ENCODE measurements at regions not wholly inside any gene's neighbourhood (a gene's known extent, or its start where the extent isn't known, plus 50 kb on each side); places are given as distances from the start of the nearest gene placed in this dataset.

DNA sequence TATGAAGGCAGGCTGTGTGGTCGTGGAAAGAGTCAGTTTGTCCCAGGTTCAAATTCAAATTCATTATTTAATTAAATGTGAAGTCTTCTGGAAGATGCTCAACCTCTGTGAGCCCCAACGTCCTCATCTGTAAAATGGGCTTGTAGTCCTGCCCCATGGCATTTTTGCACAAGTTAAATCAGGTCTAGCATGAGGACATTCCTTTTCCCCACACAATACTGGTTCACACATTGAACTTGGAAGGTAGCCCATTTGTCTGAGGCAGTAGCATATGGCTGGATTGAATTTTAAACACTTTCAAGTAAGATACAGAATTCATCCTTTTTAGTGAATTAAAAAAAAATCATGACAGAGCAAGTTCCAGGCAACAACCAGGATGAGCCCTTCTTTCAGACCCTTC is 665.4 kb upstream of the HS6ST1 start:
- TF ChIP-seq, protein P1, sequence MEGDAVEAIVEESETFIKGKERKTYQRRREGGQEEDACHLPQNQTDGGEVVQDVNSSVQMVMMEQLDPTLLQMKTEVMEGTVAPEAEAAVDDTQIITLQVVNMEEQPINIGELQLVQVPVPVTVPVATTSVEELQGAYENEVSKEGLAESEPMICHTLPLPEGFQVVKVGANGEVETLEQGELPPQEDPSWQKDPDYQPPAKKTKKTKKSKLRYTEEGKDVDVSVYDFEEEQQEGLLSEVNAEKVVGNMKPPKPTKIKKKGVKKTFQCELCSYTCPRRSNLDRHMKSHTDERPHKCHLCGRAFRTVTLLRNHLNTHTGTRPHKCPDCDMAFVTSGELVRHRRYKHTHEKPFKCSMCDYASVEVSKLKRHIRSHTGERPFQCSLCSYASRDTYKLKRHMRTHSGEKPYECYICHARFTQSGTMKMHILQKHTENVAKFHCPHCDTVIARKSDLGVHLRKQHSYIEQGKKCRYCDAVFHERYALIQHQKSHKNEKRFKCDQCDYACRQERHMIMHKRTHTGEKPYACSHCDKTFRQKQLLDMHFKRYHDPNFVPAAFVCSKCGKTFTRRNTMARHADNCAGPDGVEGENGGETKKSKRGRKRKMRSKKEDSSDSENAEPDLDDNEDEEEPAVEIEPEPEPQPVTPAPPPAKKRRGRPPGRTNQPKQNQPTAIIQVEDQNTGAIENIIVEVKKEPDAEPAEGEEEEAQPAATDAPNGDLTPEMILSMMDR (IDR thresholded peaks at IDR 0.05; ENCODE audit: partially characterized antibody, unreplicated experiment), result no peak
- peaks cover 7% of the 10 kb centered on the region for H3K4me1 Mint-ChIP-seq (ENCODE audit: low read depth, unreplicated experiment)
- H3K27me3 Mint-ChIP-seq (ENCODE audit: unreplicated experiment), result peaks cover 6% of the 10 kb centered on the region
- H3K9me3 Mint-ChIP-seq (ENCODE audit: unreplicated experiment), result peaks cover 3% of the 10 kb centered on the region
- no peak overlapping the region for H3K27ac Mint-ChIP-seq (ENCODE audit: unreplicated experiment)
- no peak overlapping the region for H3K4me3 Mint-ChIP-seq (ENCODE audit: unreplicated experiment)
- no peaks in the 10 kb centered on the region for H3K36me3 Mint-ChIP-seq (ENCODE audit: unreplicated experiment)
- DNase-seq, result no peak

DNA sequence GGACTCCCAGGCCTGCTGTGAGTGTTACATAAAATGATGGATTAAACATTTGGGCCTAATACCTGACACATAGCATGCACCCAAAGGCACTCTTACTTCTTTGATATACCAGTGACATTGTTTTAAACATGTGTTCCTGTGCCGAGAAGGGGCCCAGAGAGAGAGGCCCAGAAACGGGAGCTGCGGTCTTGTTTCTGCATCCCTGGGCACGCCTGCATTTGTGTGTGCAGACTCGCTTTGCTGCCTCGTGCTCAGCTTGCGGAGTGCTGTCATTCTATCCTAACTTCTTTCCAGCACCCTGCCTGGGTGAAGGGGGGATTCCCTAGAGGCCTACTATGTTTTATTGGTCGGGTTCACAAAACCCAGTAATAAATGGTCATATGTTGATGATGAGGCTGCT is 666.2 kb upstream of the HS6ST1 start:
- Mint-ChIP-seq H3K4me1 (ENCODE audit: low read depth, unreplicated experiment) (peaks cover 7% of the 10 kb centered on the region), H3K27ac (ENCODE audit: unreplicated experiment) (no peak overlapping the region), H3K9me3 (ENCODE audit: unreplicated experiment) (peaks cover 4% of the 10 kb centered on the region), H3K36me3 (ENCODE audit: unreplicated experiment) (no peaks in the 10 kb centered on the region), H3K4me3 (ENCODE audit: unreplicated experiment) (no peak overlapping the region), H3K27me3 (ENCODE audit: unreplicated experiment) (peaks cover 6% of the 10 kb centered on the region)
- DNase-seq, result no peak
- TF ChIP-seq, protein P1 (IDR thresholded peaks at IDR 0.05; ENCODE audit: partially characterized antibody, unreplicated experiment), result no peak

GRCh38 chr2:128986026-128986715 is 667.5 kb upstream of the HS6ST1 start:
- Mint-ChIP-seq H3K4me3 (ENCODE audit: unreplicated experiment) (peak overlapping the region; percentile 22), H3K36me3 (ENCODE audit: unreplicated experiment) (no peaks in the 10 kb centered on the region), H3K27me3 (ENCODE audit: unreplicated experiment) (peaks cover 4% of the 10 kb centered on the region), H3K27ac (ENCODE audit: unreplicated experiment) (no peak overlapping the region), H3K4me1 (ENCODE audit: low read depth, unreplicated experiment) (peaks cover 7% of the 10 kb centered on the region), H3K9me3 (ENCODE audit: unreplicated experiment) (peaks cover 4% of the 10 kb centered on the region)
- DNase-seq, result no peak
- TF ChIP-seq, protein P1 (IDR thresholded peaks at IDR 0.05; ENCODE audit: partially characterized antibody, unreplicated experiment), result no peak

DNA sequence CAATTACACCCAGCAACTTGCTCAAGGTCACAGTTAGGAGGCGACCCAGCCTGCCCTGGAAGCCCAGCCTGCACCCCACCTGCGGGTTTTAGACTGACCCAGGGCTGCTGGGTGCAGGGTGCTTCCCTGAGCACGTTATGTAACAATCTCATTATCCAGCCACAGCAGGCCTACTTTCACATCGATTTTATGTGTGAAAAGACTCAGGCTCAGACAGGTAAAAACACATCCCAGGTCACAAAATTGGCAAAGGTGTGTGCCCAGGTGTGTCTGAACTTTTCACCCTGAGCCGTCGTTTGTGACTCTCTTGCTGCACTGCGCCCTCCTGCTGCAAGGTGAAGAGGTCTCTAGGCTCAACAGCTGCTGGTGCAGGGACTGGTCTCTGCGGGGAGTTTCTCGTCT is 668.2 kb upstream of the HS6ST1 start:
- Mint-ChIP-seq H3K27ac (ENCODE audit: unreplicated experiment) (no peak overlapping the region), H3K4me3 (ENCODE audit: unreplicated experiment) (no peak overlapping the region), H3K27me3 (ENCODE audit: unreplicated experiment) (peaks cover 3% of the 10 kb centered on the region), H3K36me3 (ENCODE audit: unreplicated experiment) (no peaks in the 10 kb centered on the region), H3K9me3 (ENCODE audit: unreplicated experiment) (peaks cover 4% of the 10 kb centered on the region), H3K4me1 (ENCODE audit: low read depth, unreplicated experiment) (peaks cover 7% of the 10 kb centered on the region)
- no peak for DNase-seq
- TF ChIP-seq, protein P1 (IDR thresholded peaks at IDR 0.05; ENCODE audit: partially characterized antibody, unreplicated experiment), result no peak

DNA sequence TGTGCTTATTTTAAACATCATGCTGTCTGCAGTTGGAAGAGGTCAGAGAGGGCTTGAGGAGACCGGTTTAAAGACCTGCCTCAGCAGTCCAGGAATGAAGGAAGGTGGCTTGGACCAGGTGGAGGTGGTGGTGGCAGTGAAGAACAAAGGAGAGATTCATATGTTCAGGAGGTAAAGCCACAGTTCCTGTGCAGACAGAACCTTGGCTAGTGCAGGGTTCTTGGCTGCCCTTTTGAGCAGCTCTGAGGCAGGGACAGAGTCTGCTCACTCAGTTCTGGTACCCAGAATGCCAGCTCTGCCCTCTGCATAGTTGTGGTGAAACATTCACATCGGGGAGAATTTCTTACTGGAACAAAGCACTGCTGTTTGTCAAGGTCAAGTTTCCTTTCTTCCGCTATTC is 669.7 kb upstream of the HS6ST1 start:
- H3K9me3 Mint-ChIP-seq (ENCODE audit: unreplicated experiment), result peaks cover 4% of the 10 kb centered on the region
- H3K27ac Mint-ChIP-seq (ENCODE audit: unreplicated experiment), result no peak overlapping the region
- TF ChIP-seq, protein P1 (IDR thresholded peaks at IDR 0.05; ENCODE audit: partially characterized antibody, unreplicated experiment), result no peak
- DNase-seq, result no peak
- peaks cover 2% of the 10 kb centered on the region for H3K27me3 Mint-ChIP-seq (ENCODE audit: unreplicated experiment)
- peaks cover 7% of the 10 kb centered on the region for H3K4me1 Mint-ChIP-seq (ENCODE audit: low read depth, unreplicated experiment)
- H3K4me3 Mint-ChIP-seq (ENCODE audit: unreplicated experiment), result no peak overlapping the region
- no peaks in the 10 kb centered on the region for H3K36me3 Mint-ChIP-seq (ENCODE audit: unreplicated experiment)

Measured in glutamatergic neuron (in vitro differentiated cells).